ENCODE measurements at regions not wholly inside any gene's neighbourhood (a gene's known extent, or its start where the extent isn't known, plus 50 kb on each side); places are given as distances from the start of the nearest gene placed in this dataset.

DNA sequence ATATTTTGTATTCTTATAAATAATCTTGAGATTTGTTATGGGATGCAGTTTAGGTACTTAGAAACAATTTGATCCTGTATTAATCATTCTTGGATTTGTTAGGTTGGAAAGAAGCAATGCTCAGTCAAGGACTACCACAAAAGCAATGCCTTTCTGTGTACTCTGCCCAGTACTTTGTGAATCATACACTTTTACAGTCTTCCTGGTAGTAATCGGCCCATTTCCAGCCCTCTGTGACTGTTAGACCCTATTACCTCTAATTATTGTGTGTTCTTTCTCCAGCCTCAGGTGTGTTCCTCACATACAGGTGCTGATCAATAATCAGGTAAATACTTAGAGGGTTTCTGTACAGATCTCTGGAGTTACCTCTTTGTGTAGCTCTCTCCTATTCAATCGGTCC lies 609.0 kb downstream of the KCNH5 start:
- no peak for TF ChIP-seq POLR2A (IDR thresholded peaks at IDR 0.05)
- TF ChIP-seq, protein P1, sequence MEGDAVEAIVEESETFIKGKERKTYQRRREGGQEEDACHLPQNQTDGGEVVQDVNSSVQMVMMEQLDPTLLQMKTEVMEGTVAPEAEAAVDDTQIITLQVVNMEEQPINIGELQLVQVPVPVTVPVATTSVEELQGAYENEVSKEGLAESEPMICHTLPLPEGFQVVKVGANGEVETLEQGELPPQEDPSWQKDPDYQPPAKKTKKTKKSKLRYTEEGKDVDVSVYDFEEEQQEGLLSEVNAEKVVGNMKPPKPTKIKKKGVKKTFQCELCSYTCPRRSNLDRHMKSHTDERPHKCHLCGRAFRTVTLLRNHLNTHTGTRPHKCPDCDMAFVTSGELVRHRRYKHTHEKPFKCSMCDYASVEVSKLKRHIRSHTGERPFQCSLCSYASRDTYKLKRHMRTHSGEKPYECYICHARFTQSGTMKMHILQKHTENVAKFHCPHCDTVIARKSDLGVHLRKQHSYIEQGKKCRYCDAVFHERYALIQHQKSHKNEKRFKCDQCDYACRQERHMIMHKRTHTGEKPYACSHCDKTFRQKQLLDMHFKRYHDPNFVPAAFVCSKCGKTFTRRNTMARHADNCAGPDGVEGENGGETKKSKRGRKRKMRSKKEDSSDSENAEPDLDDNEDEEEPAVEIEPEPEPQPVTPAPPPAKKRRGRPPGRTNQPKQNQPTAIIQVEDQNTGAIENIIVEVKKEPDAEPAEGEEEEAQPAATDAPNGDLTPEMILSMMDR (IDR thresholded peaks at IDR 0.05), result no peak

Measured in body of pancreas (tissue), 4 donors.